ENCODE measurements at regions not wholly inside any gene's neighbourhood (a gene's known extent, or its start where the extent isn't known, plus 50 kb on each side); places are given as distances from the start of the nearest gene placed in this dataset.

- no peak for TF ChIP-seq CTCF (conservative IDR thresholded peaks at IDR 0.05 in 1 of 2, IDR thresholded peaks at IDR 0.05 in 1 of 2; ENCODE audit: low read depth in 1 of 2, low read length in 2 of 2)
- no peak for TF ChIP-seq EZH2 (IDR thresholded peaks at IDR 0.05; ENCODE audit: low read length, missing control alignments)
Measured at GRCh38 chr2:14321357-14321756, 311.2 kb upstream of the LRATD1 start.
